Cardiac fibroblast (primary cell): ENCODE measurements at regions not wholly inside any gene's neighbourhood (a gene's known extent, or its start where the extent isn't known, plus 50 kb on each side); places are given as distances from the start of the nearest gene placed in this dataset.

Source experiments
- DNase-seq, 2 donors: peaks; one replicate each; pipeline versions ENCODE4 v3.0.0 to v3.0.0-alpha.2; 2010; ENCODE audit warnings: low read depth in 2 of 2
- H3K4me3 ChIP-seq, 2 donors: replicated peaks in 1 of 2; 1 replicate in 1 of 2; 2 replicates in 1 of 2; pipeline ENCODE4 v1.5.1; 2011; ENCODE audit warnings: low read depth in 2 of 2, low read length in 2 of 2, mild to moderate bottlenecking in 2 of 2, moderate library complexity in 1 of 2
- TF ChIP-seq, protein P1 (sequence below): IDR thresholded peaks from one replicate; pipeline ENCODE4 v1.5.1; 2011; ENCODE audit warnings: low read depth, mild to moderate bottlenecking, low read length, inconsistent platforms

DNA sequence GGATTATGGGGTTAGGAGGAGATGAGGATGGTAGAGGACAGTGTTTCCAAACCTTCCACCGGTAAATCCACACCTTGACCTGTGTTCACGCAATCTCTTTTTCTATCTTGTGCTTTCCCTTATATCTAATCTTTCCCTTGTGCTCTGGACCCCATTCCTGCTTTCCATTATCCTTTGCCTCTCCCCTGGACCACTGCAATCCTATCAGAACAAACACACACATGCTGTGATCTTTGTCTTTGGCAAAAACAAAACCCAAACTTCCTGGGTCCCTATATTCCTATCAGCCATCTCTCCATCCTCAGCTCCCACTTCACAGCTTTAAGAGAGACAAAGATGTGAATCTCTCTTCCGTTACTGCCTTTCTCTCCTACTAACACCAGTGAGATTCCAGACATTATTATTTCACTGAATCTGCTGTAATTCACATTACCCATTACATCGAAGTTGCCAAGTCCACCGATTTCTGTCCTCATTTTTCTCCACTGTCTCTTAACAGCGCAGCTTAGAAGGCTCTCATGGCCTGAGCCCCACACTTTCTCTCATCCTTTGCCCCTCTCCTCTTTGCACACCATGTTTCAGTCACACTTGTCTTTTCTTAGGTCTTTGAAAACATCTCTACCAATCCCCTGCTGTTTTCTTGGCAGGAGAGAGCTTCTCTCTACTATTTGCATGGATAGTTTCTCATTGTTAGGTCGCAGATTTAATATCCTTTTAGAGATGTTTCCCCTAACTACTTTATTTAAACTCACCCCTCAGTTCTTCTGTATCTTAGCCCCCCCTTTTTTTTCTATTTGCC, 230.0 kb upstream of the B3GALT2 start:
- TF ChIP-seq, protein P1, sequence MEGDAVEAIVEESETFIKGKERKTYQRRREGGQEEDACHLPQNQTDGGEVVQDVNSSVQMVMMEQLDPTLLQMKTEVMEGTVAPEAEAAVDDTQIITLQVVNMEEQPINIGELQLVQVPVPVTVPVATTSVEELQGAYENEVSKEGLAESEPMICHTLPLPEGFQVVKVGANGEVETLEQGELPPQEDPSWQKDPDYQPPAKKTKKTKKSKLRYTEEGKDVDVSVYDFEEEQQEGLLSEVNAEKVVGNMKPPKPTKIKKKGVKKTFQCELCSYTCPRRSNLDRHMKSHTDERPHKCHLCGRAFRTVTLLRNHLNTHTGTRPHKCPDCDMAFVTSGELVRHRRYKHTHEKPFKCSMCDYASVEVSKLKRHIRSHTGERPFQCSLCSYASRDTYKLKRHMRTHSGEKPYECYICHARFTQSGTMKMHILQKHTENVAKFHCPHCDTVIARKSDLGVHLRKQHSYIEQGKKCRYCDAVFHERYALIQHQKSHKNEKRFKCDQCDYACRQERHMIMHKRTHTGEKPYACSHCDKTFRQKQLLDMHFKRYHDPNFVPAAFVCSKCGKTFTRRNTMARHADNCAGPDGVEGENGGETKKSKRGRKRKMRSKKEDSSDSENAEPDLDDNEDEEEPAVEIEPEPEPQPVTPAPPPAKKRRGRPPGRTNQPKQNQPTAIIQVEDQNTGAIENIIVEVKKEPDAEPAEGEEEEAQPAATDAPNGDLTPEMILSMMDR, result no peak
- no peak for DNase-seq
- no peak overlapping the region for H3K4me3 ChIP-seq

DNA sequence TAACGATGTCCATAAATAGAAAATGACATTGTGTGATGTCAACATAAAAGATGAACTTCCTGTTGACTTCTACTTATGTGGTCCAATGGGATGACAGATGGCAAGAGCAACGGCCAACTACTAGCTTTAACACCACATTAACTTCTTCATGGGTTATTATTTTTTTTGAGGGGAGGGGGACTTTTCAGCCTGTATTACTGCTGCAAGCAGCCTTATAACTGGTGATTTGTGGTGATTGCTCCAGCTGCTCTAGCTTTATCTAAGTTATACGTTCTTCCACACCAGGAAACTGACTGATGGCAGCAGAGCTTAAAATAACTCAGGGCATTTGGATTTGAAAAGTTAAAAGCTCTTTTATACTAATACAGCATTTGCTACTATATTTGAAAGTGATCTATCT, 228.8 kb upstream of the B3GALT2 start:
- no peak for DNase-seq
- no peak overlapping the region for H3K4me3 ChIP-seq
- TF ChIP-seq, protein P1, result no peak

DNA sequence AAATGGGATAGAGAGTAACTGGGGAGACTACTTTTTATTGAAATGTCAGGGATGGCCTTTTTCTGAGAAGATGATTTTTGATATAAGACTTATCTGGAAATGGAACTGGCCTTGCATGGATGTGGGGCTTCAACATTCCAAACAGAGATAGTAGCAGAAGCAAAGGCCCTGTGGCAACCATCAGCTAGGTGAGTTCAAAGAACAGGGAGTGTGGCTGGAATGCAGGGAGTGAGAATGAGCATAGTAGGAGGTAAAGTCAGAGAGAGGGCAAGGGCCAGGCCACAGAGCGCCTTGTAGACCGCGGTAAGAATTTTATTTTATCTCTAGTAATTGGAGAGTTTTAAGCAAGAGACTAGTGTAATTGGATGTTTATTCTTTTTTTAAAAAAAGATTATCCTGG, 227.0 kb upstream of the B3GALT2 start:
- TF ChIP-seq, protein P1, result no peak
- DNase-seq, result no peak
- no peak overlapping the region for H3K4me3 ChIP-seq

DNA sequence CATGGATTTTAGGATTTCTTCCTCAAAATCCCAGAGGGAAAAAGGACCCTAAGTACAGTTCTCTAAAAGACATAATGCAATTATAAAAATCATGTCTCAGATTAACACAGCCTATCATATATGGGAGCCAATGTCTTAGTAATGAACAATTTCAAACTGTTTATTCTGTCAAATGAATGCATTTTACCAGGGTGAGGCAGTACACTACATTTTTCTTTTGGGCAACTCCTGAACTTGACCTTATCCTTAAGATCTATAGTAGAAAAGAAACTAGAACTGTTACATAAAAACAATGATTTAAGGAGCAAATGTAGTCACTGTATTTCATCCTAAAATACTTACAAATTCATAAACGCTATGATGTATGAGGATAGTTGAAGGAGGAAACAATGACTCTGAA, 226.3 kb upstream of the B3GALT2 start:
- no peak overlapping the region for H3K4me3 ChIP-seq
- no peak for DNase-seq
- TF ChIP-seq, protein P1, result no peak

DNA sequence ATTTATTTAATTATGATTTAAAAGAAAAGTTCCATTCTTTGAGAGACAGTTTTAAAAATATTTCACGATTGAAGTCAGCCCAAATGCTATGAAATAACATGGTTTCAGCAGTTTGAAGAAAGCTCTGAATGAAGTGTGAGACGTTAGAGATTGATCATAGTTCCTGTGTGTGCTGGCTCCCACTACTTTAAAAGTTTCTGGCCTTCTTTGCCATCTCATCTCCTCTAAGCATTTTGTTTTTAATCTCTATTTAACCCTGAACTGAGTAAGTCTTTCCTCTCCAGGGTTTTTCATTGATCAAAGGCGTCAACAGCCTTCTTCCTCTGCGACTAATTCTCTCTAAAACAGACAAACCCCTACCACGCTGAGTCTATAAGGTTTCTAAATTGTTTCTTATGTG, 225.3 kb upstream of the B3GALT2 start:
- TF ChIP-seq, protein P1, result no peak
- no peak for DNase-seq
- no peak overlapping the region for H3K4me3 ChIP-seq

DNA sequence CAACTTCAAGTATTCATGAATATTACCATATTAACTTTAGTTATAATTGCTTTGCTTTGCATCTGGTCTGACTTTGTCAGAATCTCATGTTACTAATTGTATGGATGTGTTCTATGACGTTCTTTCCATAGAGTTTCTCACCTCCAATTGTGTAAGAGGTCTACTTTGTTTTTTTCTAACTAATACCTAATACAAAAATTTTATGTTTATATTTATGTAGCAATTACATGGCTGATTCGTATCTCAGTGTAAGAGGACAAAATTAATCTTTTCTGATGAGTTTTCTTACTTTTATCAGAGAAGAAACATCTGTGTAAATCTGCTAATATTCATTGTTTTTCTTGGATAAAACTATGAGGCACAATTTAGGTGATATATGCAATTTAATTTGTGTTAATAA, 224.8 kb upstream of the B3GALT2 start:
- TF ChIP-seq, protein P1, result no peak
- no peak for DNase-seq
- H3K4me3 ChIP-seq, result no peak overlapping the region
